Loucy (cell line): ENCODE measurements at regions not wholly inside any gene's neighbourhood (a gene's known extent, or its start where the extent isn't known, plus 50 kb on each side); places are given as distances from the start of the nearest gene placed in this dataset.

Source experiments
- H2AFZ ChIP-seq: fragments of 200-600 bp; sonication (generic); 2 replicates; pipeline ENCODE4 v1.6.0; 2016; ENCODE audit warnings: antibody characterized with exemption, mild to moderate bottlenecking, low read length, moderate library complexity
- H3F3A ChIP-seq: fragments of 200-600 bp; 2 replicates; pipeline ENCODE4 v1.6.0; 2016; ENCODE audit warnings: antibody characterized with exemption, low read depth, mild to moderate bottlenecking
- H3K27me3 ChIP-seq: fragments of 200-600 bp; sonication (generic); 2 replicates; pipeline ENCODE4 v1.6.1; 2014; ENCODE audit warnings: low read length, mild to moderate bottlenecking; ENCODE audit not compliant: insufficient read depth, poor library complexity, severe bottlenecking
- H3K36me3 ChIP-seq: fragments of 200-600 bp; sonication (generic); 2 replicates; pipeline ENCODE4 v1.6.1; 2016; ENCODE audit warnings: low read length; ENCODE audit not compliant: insufficient read depth
- H3K4me1 ChIP-seq: fragments of 200-600 bp; sonication (generic); 2 replicates; pipeline ENCODE4 v1.5.1; 2014; ENCODE audit warnings: low read length, mild to moderate bottlenecking; ENCODE audit not compliant: insufficient read depth, poor library complexity, severe bottlenecking
- H3K4me2 ChIP-seq: fragments of 200-600 bp; sonication (generic); 2 replicates; pipeline ENCODE4 v1.6.0; 2014; ENCODE audit warnings: antibody characterized with exemption, low read length, low read depth, mild to moderate bottlenecking; ENCODE audit not compliant: poor library complexity, severe bottlenecking
- H3K4me3 ChIP-seq: fragments of 200-600 bp; sonication (generic); 2 replicates; pipeline ENCODE4 v1.5.1; 2014; ENCODE audit warnings: low read length, mild to moderate bottlenecking, mixed read lengths; ENCODE audit not compliant: poor library complexity, severe bottlenecking
- H3K79me2 ChIP-seq: fragments of 200-600 bp; sonication (generic); 2 replicates; pipeline ENCODE4 v1.6.1; 2014; ENCODE audit warnings: low read length; ENCODE audit not compliant: insufficient read depth
- H3K9ac ChIP-seq: fragments of 200-600 bp; sonication (generic); 2 replicates; pipeline ENCODE4 v1.6.0; 2014; ENCODE audit warnings: mild to moderate bottlenecking, low read depth, low read length, moderate library complexity; ENCODE audit not compliant: poor library complexity, severe bottlenecking
- H3K9me2 ChIP-seq: fragments of 200-600 bp; sonication (generic); replicated peaks from 2 replicates; pipeline ENCODE4 v1.6.1; 2016; ENCODE audit warnings: low read depth, low read length, mixed read lengths
- H3K9me3 ChIP-seq: fragments of 200-600 bp; sonication (generic); 2 replicates; pipeline ENCODE4 v1.6.1; 2014; ENCODE audit warnings: mild to moderate bottlenecking, antibody characterized with exemption, low read length, low read depth; ENCODE audit not compliant: insufficient read depth
- H4K20me1 ChIP-seq: fragments of 200-600 bp; sonication (generic); 2 replicates; pipeline ENCODE4 v1.6.0; 2014; ENCODE audit warnings: antibody characterized with exemption, low read length, mild to moderate bottlenecking; ENCODE audit not compliant: insufficient read depth, poor library complexity, severe bottlenecking
- EZH2phosphoT487 ChIP-seq: fragments of 200-600 bp; IDR thresholded peaks from 2 replicates; pipeline ENCODE4 v1.6.1; 2018; ENCODE audit warnings: antibody characterized with exemption, mild to moderate bottlenecking, moderate library complexity, borderline replicate concordance
- TF ChIP-seq, protein P1 (sequence below): fragments of 200-600 bp; sonication (generic); conservative IDR thresholded peaks from 2 replicates; pipeline ENCODE4 v1.5.1; 2014; ENCODE audit warnings: mild to moderate bottlenecking, antibody characterized with exemption, low read length

DNA sequence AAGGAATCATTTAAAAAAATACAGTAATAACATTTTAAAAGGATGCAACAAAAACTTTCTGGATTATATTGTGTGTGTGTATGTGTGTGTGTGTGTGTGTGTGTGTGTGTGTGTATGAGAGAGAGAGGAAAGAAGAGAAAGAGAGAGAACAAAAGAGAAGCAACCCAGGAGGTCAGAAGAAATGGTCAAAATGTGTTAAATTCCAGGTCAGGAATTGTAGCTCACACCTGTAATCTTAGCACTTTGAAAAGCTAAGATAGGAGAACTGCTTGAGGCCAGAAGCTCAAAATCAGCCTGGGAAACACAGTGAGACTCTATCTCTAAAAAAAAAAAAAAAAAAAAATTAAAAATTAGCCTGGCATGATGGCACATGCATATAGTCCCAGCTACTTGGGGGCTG lies 311.8 kb upstream of the CDH12 start:
- no peaks in the 10 kb centered on the region for H3K4me1 ChIP-seq
- H3K36me3 ChIP-seq = no peaks in the 10 kb centered on the region
- no peak overlapping the region for H3K9ac ChIP-seq

DNA sequence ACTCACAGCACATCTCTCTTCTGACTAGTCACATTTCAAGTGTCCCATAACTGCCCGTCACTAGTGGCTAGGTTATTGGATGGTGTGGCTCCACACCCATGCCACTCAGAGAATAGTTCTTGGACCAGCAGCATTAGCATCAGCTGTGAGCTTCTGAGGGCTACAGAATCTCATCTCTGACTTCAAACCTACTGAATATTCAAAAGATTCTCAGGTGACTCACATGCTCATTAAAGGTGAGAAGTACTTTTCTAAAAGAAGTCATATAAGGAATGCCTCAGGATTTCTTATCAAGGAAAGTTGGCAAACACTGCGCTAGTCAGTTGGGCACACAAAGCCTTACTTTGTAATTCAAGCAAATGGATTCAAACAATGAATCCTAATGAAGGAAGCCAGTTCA lies 305.0 kb upstream of the CDH12 start:
- Histone ChIP-seq H3K9ac (no peak overlapping the region), H3K4me2 (no peak overlapping the region), H3K4me3 (no peak overlapping the region), H3K27me3 (no peaks in the 10 kb centered on the region), H3K9me2 (no peaks in the 10 kb centered on the region), H3K36me3 (no peaks in the 10 kb centered on the region), H3K79me2 (no peaks in the 10 kb centered on the region), H2AFZ (no peak overlapping the region), H3K4me1 (no peaks in the 10 kb centered on the region), H3F3A (no peaks in the 10 kb centered on the region), H3K9me3 (no peaks in the 10 kb centered on the region), H4K20me1 (no peaks in the 10 kb centered on the region)
- no peak for TF ChIP-seq EZH2phosphoT487
- TF ChIP-seq, protein P1, sequence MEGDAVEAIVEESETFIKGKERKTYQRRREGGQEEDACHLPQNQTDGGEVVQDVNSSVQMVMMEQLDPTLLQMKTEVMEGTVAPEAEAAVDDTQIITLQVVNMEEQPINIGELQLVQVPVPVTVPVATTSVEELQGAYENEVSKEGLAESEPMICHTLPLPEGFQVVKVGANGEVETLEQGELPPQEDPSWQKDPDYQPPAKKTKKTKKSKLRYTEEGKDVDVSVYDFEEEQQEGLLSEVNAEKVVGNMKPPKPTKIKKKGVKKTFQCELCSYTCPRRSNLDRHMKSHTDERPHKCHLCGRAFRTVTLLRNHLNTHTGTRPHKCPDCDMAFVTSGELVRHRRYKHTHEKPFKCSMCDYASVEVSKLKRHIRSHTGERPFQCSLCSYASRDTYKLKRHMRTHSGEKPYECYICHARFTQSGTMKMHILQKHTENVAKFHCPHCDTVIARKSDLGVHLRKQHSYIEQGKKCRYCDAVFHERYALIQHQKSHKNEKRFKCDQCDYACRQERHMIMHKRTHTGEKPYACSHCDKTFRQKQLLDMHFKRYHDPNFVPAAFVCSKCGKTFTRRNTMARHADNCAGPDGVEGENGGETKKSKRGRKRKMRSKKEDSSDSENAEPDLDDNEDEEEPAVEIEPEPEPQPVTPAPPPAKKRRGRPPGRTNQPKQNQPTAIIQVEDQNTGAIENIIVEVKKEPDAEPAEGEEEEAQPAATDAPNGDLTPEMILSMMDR = no peak

More for the DNA sequence above, 311.8 kb upstream of the CDH12 start:
- Histone ChIP-seq H3K27me3 (no peaks in the 10 kb centered on the region), H3F3A (no peaks in the 10 kb centered on the region), H4K20me1 (no peaks in the 10 kb centered on the region), H2AFZ (no peak overlapping the region), H3K79me2 (no peaks in the 10 kb centered on the region), H3K9me2 (no peaks in the 10 kb centered on the region), H3K9me3 (no peaks in the 10 kb centered on the region), H3K4me3 (no peak overlapping the region), H3K4me2 (no peak overlapping the region)
- no peak for TF ChIP-seq EZH2phosphoT487
- TF ChIP-seq, protein P1 = no peak

DNA sequence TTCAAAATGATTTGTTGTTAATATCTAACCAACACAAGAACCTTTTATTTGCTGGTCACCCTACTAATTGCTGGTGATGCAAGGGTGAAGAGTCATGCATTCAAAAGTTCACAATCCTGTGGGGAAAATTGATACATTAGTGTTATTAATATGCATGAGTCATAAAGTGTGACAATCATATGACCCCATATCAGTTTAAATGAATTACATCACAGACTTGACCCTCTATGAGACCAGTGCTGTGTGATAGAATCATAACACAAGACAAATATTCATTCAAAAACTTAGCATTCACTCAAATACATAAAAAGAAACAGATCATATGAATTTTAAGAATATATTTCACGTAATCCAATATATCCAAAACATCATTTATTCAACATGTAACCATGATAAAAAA lies 304.6 kb upstream of the CDH12 start:
- H3K79me2 ChIP-seq = no peaks in the 10 kb centered on the region
- H4K20me1 ChIP-seq = no peaks in the 10 kb centered on the region
- TF ChIP-seq, protein P1 = no peak
- no peak for TF ChIP-seq EZH2phosphoT487

More for the DNA sequence above, 304.6 kb upstream of the CDH12 start:
- Histone ChIP-seq H3K36me3 (no peaks in the 10 kb centered on the region), H3F3A (no peaks in the 10 kb centered on the region), H3K9me3 (no peaks in the 10 kb centered on the region), H3K27me3 (no peaks in the 10 kb centered on the region), H3K4me1 (no peaks in the 10 kb centered on the region), H3K9ac (no peak overlapping the region), H3K4me3 (no peak overlapping the region), H2AFZ (no peak overlapping the region), H3K9me2 (no peaks in the 10 kb centered on the region), H3K4me2 (no peak overlapping the region)
